Liver (tissue), 8 donors: ENCODE measurements at regions not wholly inside any gene's neighbourhood (a gene's known extent, or its start where the extent isn't known, plus 50 kb on each side); places are given as distances from the start of the nearest gene placed in this dataset.

Experiments used
- DNase-seq: peaks from one replicate; pipeline ENCODE4 v3.0.0-alpha.2; 2017; ENCODE audit warnings: low spot score
- H3K27ac ChIP-seq, 2 donors: one replicate each; pipeline ENCODE4 v1.7.0; 2013; ENCODE audit warnings: inconsistent platforms in 2 of 2, low read length in 2 of 2, control low read depth in 1 of 2, low read depth in 1 of 2, mild to moderate bottlenecking in 1 of 2
- H3K27me3 ChIP-seq, 4 donors: one replicate each; pipeline versions ENCODE4 v1.6.1 to v1.7.0; 2013; ENCODE audit warnings: low read length in 3 of 4, inconsistent platforms in 1 of 4, mild to moderate bottlenecking in 1 of 4, moderate library complexity in 1 of 4; ENCODE audit not compliant: control insufficient read depth in 4 of 4, insufficient read depth in 4 of 4
- H3K36me3 ChIP-seq, 4 donors: one replicate each; pipeline versions ENCODE4 v1.6.1 to v1.7.0; 2013; ENCODE audit warnings: low read length in 3 of 4, mild to moderate bottlenecking in 3 of 4, low read depth in 1 of 4, moderate library complexity in 1 of 4; ENCODE audit not compliant: control insufficient read depth in 4 of 4, insufficient read depth in 3 of 4
- H3K4me1 ChIP-seq, 4 donors: one replicate each; pipeline versions ENCODE4 v1.6.1 to v1.7.0; 2013; ENCODE audit warnings: low read length in 3 of 4, mild to moderate bottlenecking in 3 of 4, moderate library complexity in 1 of 4; ENCODE audit not compliant: control insufficient read depth in 4 of 4, insufficient read depth in 4 of 4
- H3K4me3 ChIP-seq, 3 donors: one replicate each; pipeline versions ENCODE4 v1.6.1 to v1.7.0; 2013; ENCODE audit warnings: low read length in 3 of 3, control low read depth in 1 of 3, low read depth in 1 of 3, mild to moderate bottlenecking in 1 of 3
- H3K9ac ChIP-seq, 2 donors: one replicate each; pipeline ENCODE4 v1.7.0; 2013; ENCODE audit warnings: low read length in 2 of 2, mild to moderate bottlenecking in 2 of 2, moderate library complexity in 2 of 2, control low read depth in 1 of 2, low read depth in 1 of 2
- H3K9me3 ChIP-seq, 4 donors: one replicate each; pipeline versions ENCODE4 v1.6.1 to v1.7.0; 2013; ENCODE audit warnings: low read length in 3 of 4; ENCODE audit not compliant: control insufficient read depth in 4 of 4
- EGR1 ChIP-seq, 2 donors: IDR thresholded peaks; 2 replicates each; pipeline ENCODE4 v1.6.1; 2016 to 2018; ENCODE audit warnings: antibody characterized with exemption in 2 of 2, low read depth in 2 of 2
- FOXA2 ChIP-seq: IDR thresholded peaks from 2 replicates; pipeline ENCODE4 v1.6.1; 2016; ENCODE audit warnings: antibody characterized with exemption
- GABPA ChIP-seq, 2 donors: IDR thresholded peaks in 1 of 2; conservative IDR thresholded peaks in 1 of 2; 2 replicates each; pipeline ENCODE4 v1.6.1; 2016; ENCODE audit warnings: antibody characterized with exemption in 2 of 2, mild to moderate bottlenecking in 1 of 2, moderate library complexity in 1 of 2
- HNF4A ChIP-seq, 2 donors: conservative IDR thresholded peaks; 2 replicates each; pipeline ENCODE4 v1.6.1; 2016; ENCODE audit warnings: antibody characterized with exemption in 2 of 2, mild to moderate bottlenecking in 2 of 2
- HNF4G ChIP-seq: IDR thresholded peaks from 2 replicates; pipeline ENCODE4 v1.6.1; 2016; ENCODE audit warnings: antibody characterized with exemption
- JUND ChIP-seq, 2 donors: IDR thresholded peaks; 2 replicates each; pipeline ENCODE4 v1.6.1; 2016; ENCODE audit warnings: antibody characterized with exemption in 2 of 2
- NR2F2 ChIP-seq: IDR thresholded peaks from 2 replicates; pipeline ENCODE4 v1.6.1; 2016; ENCODE audit warnings: antibody characterized with exemption
- RAD21 ChIP-seq, 2 donors: IDR thresholded peaks; 2 replicates each; pipeline ENCODE4 v1.6.1; 2016; ENCODE audit warnings: antibody characterized with exemption in 2 of 2, mild to moderate bottlenecking in 2 of 2
- RXRA ChIP-seq, 2 donors: IDR thresholded peaks; 2 replicates each; pipeline ENCODE4 v1.6.1; 2017 to 2018; ENCODE audit warnings: antibody characterized with exemption in 2 of 2, mild to moderate bottlenecking in 1 of 2
- SP1 ChIP-seq: IDR thresholded peaks from 2 replicates; pipeline ENCODE4 v1.6.1; 2018; ENCODE audit warnings: antibody characterized with exemption, mild to moderate bottlenecking
- TAF1 ChIP-seq: conservative IDR thresholded peaks from 2 replicates; pipeline ENCODE4 v1.6.1; 2016; ENCODE audit warnings: antibody characterized with exemption, mild to moderate bottlenecking
- ZBTB33 ChIP-seq: IDR thresholded peaks from 2 replicates; pipeline ENCODE4 v1.6.1; 2016; ENCODE audit warnings: antibody characterized with exemption
- WGBS: extraction: QIAGEN DNeasy Blood & Tissue Kit; methylation state at CpG from one replicate; pipeline ENCODE4 v1.1.7; 2013; 5-methylcytosine and 5-hydroxymethylcytosine counted together
- TF ChIP-seq, protein P1 (sequence below): fragments of 150-350 bp; IDR thresholded peaks from 2 replicates; pipeline ENCODE4 v1.5.1; 2017; ENCODE audit warnings: improper control_type of control experiment, low read depth, low read length; ENCODE audit not compliant: missing input control
- TF ChIP-seq, protein P2 (sequence below): IDR thresholded peaks from 2 replicates; pipeline ENCODE4 v1.6.1; 2016; ENCODE audit warnings: antibody characterized with exemption, mild to moderate bottlenecking
- donor health status: healthy.
- donor health status: healthy.
- donor health status: healthy.
- donor health status: healthy.
- donor health status: healthy.

DNA sequence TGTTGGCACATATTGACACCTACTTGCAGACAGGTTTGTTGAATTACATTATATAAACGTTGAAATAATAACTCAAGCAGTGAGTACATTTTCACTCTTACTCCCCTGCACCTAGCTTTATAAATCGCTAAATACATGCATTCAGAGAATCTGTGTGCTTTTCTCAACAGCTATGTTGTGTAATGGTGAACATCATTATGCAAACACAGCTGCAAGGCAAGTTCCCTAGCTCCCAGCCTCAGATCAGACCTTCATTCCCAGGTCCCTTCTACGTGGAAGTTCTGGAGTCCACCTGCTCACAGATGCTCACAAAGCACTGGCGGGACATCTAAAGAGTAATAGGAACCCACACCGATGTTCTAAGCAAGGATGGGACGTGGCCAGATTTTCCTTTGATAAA, 86.8 kb upstream of the PEG3 start:
- no peak overlapping the region for H3K27ac ChIP-seq
- no peak for TF ChIP-seq RAD21 (IDR thresholded peaks at IDR 0.05)
- no peak for TF ChIP-seq RXRA (IDR thresholded peaks at IDR 0.05)
- TF ChIP-seq EGR1 (IDR thresholded peaks at IDR 0.05; ENCODE audit: low read depth in 2 of 2) = no peak
- peak in 1 of 2 donors; percentile 6 for TF ChIP-seq HNF4A (conservative IDR thresholded peaks at IDR 0.05)
- 46% methylated on average over 6 of the region's 6 CpGs for whole genome bisulfite sequencing
- H3K9ac ChIP-seq = no peak overlapping the region
- no peaks in the 10 kb centered on the region for H3K27me3 ChIP-seq
- no peaks in the 10 kb centered on the region for H3K4me1 ChIP-seq
- no peak for DNase-seq
- H3K36me3 ChIP-seq = no peaks in the 10 kb centered on the region
- H3K4me3 ChIP-seq = no peak overlapping the region
- H3K9me3 ChIP-seq = peaks cover 2 to 19% (median 7%) of the 10 kb centered on the region in 4 donors

- WGBS = 80% methylated on average over 7 of the region's 7 CpGs
- DNase-seq = no peak
- Histone ChIP-seq H3K9ac (no peak overlapping the region), H3K36me3 (no peaks in the 10 kb centered on the region), H3K27ac (no peak overlapping the region), H3K4me3 (no peak overlapping the region), H3K9me3 (peaks cover 2 to 18% (median 6%) of the 10 kb centered on the region in 4 donors), H3K27me3 (no peaks in the 10 kb centered on the region), H3K4me1 (no peaks in the 10 kb centered on the region)
- TF ChIP-seq HNF4A (conservative IDR thresholded peaks at IDR 0.05) (no peak), NR2F2 (no peak), FOXA2 (no peak), GABPA (IDR thresholded peaks at IDR 0.05 in 1 of 2, conservative IDR thresholded peaks at IDR 0.05 in 1 of 2) (no peak), JUND (IDR thresholded peaks at IDR 0.05) (no peak), TAF1 (no peak), HNF4G (no peak), SP1 (no peak), RXRA (IDR thresholded peaks at IDR 0.05) (no peak), EGR1 (IDR thresholded peaks at IDR 0.05; ENCODE audit: low read depth in 2 of 2) (no peak), ZBTB33 (no peak)
- TF ChIP-seq, protein P1, sequence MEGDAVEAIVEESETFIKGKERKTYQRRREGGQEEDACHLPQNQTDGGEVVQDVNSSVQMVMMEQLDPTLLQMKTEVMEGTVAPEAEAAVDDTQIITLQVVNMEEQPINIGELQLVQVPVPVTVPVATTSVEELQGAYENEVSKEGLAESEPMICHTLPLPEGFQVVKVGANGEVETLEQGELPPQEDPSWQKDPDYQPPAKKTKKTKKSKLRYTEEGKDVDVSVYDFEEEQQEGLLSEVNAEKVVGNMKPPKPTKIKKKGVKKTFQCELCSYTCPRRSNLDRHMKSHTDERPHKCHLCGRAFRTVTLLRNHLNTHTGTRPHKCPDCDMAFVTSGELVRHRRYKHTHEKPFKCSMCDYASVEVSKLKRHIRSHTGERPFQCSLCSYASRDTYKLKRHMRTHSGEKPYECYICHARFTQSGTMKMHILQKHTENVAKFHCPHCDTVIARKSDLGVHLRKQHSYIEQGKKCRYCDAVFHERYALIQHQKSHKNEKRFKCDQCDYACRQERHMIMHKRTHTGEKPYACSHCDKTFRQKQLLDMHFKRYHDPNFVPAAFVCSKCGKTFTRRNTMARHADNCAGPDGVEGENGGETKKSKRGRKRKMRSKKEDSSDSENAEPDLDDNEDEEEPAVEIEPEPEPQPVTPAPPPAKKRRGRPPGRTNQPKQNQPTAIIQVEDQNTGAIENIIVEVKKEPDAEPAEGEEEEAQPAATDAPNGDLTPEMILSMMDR = no peak
- TF ChIP-seq, protein P2, sequence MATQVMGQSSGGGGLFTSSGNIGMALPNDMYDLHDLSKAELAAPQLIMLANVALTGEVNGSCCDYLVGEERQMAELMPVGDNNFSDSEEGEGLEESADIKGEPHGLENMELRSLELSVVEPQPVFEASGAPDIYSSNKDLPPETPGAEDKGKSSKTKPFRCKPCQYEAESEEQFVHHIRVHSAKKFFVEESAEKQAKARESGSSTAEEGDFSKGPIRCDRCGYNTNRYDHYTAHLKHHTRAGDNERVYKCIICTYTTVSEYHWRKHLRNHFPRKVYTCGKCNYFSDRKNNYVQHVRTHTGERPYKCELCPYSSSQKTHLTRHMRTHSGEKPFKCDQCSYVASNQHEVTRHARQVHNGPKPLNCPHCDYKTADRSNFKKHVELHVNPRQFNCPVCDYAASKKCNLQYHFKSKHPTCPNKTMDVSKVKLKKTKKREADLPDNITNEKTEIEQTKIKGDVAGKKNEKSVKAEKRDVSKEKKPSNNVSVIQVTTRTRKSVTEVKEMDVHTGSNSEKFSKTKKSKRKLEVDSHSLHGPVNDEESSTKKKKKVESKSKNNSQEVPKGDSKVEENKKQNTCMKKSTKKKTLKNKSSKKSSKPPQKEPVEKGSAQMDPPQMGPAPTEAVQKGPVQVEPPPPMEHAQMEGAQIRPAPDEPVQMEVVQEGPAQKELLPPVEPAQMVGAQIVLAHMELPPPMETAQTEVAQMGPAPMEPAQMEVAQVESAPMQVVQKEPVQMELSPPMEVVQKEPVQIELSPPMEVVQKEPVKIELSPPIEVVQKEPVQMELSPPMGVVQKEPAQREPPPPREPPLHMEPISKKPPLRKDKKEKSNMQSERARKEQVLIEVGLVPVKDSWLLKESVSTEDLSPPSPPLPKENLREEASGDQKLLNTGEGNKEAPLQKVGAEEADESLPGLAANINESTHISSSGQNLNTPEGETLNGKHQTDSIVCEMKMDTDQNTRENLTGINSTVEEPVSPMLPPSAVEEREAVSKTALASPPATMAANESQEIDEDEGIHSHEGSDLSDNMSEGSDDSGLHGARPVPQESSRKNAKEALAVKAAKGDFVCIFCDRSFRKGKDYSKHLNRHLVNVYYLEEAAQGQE = no peak
Observed at GRCh38 chr19:56927791-56928207, 87.3 kb upstream of the PEG3 start.
